GM23338 (cell line): ENCODE measurements at regions not wholly inside any gene's neighbourhood (a gene's known extent, or its start where the extent isn't known, plus 50 kb on each side); places are given as distances from the start of the nearest gene placed in this dataset.

Experiments used
- CREB1 ChIP-seq: fragments of 250-450 bp; sonication (Bioruptor Pico); IDR thresholded peaks from 2 replicates; pipeline ENCODE4 v1.5.0; 2020; ENCODE audit warnings: low read depth, mild to moderate bottlenecking, moderate library complexity
- ETS1 ChIP-seq: IDR thresholded peaks from 2 replicates; pipeline ENCODE4 v1.6.1; 2016; ENCODE audit warnings: antibody characterized with exemption
- EZH2 ChIP-seq: fragments of 200-600 bp; sonication (generic); IDR thresholded peaks from one replicate; pipeline ENCODE4 v1.8.0; 2017; ENCODE audit warnings: antibody characterized with exemption, mild to moderate bottlenecking, low read depth; ENCODE audit not compliant: unreplicated experiment
- EZH2phosphoT487 ChIP-seq: fragments of 200-600 bp; sonication (generic); IDR thresholded peaks from one replicate; pipeline ENCODE4 v1.8.1; 2018; ENCODE audit warnings: antibody characterized with exemption; ENCODE audit not compliant: unreplicated experiment
- JUNB ChIP-seq: IDR thresholded peaks from one replicate; pipeline ENCODE4 v1.6.1; 2016; ENCODE audit warnings: antibody characterized with exemption; ENCODE audit not compliant: unreplicated experiment
- POLR2AphosphoS5 ChIP-seq: IDR thresholded peaks from 2 replicates; pipeline ENCODE4 v1.6.1; 2016; ENCODE audit warnings: antibody characterized with exemption, low read depth
- REST ChIP-seq: IDR thresholded peaks from one replicate; pipeline ENCODE4 v1.6.1; 2018; ENCODE audit warnings: antibody characterized with exemption; ENCODE audit not compliant: unreplicated experiment
- STAT1 ChIP-seq: IDR thresholded peaks from one replicate; pipeline ENCODE4 v1.6.1; 2016; ENCODE audit warnings: antibody characterized with exemption; ENCODE audit not compliant: unreplicated experiment
- ZNF114 ChIP-seq: fragments of 250-450 bp; sonication (Bioruptor Pico); IDR thresholded peaks from 2 replicates; pipeline ENCODE4 v1.5.0; 2020; ENCODE audit warnings: mild to moderate bottlenecking, moderate library complexity
- ZNF331 ChIP-seq: fragments of 250-450 bp; sonication (Bioruptor Pico); IDR thresholded peaks from 2 replicates; pipeline ENCODE4 v1.5.0; 2020; ENCODE audit warnings: low read depth, mild to moderate bottlenecking, moderate library complexity
- TF ChIP-seq, protein P1 (sequence below), 2 experiments: fragments of 200-600 bp in 1 of 2; sonication (generic) in 1 of 2; conservative IDR thresholded peaks; 2 replicates each; pipeline versions ENCODE4 v1.5.1 to v1.6.1; 2016 to 2017; ENCODE audit warnings: antibody characterized with exemption in 2 of 2, low read depth in 2 of 2, mild to moderate bottlenecking in 2 of 2, moderate library complexity in 1 of 2

DNA sequence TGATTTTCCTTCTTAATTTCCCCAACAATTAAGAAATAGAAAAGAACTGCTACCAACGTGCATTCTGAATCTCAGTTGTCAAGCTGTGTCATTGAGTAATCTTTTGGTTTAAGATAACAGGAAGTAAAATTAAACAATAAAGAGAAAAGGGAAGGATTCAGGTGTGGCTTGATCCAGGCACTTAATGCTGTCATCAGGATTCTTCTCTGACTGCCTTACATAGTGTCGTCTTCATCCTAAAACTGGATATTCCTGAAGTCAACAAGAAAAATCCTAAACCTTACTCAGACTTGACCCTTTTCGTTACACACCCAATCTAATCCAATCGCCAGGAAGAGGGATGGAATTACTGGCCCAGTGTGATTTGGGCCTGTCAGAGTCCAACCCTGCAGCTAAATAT is 443.8 kb downstream of the MED13L start:
- TF ChIP-seq, protein P1, sequence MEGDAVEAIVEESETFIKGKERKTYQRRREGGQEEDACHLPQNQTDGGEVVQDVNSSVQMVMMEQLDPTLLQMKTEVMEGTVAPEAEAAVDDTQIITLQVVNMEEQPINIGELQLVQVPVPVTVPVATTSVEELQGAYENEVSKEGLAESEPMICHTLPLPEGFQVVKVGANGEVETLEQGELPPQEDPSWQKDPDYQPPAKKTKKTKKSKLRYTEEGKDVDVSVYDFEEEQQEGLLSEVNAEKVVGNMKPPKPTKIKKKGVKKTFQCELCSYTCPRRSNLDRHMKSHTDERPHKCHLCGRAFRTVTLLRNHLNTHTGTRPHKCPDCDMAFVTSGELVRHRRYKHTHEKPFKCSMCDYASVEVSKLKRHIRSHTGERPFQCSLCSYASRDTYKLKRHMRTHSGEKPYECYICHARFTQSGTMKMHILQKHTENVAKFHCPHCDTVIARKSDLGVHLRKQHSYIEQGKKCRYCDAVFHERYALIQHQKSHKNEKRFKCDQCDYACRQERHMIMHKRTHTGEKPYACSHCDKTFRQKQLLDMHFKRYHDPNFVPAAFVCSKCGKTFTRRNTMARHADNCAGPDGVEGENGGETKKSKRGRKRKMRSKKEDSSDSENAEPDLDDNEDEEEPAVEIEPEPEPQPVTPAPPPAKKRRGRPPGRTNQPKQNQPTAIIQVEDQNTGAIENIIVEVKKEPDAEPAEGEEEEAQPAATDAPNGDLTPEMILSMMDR (conservative IDR thresholded peaks at IDR 0.05; ENCODE audit: low read depth in 2 of 2) = no peak
- TF ChIP-seq POLR2AphosphoS5 (no peak), REST (no peak), EZH2 (no peak), JUNB (no peak), EZH2phosphoT487 (no peak), CREB1 (no peak), ETS1 (no peak), STAT1 (no peak), ZNF114 (CRISPR knock-in tag) (no peak), ZNF331 (CRISPR knock-in tag) (no peak)
